ENCODE measurements at regions not wholly inside any gene's neighbourhood (a gene's known extent, or its start where the extent isn't known, plus 50 kb on each side); places are given as distances from the start of the nearest gene placed in this dataset.

DNA sequence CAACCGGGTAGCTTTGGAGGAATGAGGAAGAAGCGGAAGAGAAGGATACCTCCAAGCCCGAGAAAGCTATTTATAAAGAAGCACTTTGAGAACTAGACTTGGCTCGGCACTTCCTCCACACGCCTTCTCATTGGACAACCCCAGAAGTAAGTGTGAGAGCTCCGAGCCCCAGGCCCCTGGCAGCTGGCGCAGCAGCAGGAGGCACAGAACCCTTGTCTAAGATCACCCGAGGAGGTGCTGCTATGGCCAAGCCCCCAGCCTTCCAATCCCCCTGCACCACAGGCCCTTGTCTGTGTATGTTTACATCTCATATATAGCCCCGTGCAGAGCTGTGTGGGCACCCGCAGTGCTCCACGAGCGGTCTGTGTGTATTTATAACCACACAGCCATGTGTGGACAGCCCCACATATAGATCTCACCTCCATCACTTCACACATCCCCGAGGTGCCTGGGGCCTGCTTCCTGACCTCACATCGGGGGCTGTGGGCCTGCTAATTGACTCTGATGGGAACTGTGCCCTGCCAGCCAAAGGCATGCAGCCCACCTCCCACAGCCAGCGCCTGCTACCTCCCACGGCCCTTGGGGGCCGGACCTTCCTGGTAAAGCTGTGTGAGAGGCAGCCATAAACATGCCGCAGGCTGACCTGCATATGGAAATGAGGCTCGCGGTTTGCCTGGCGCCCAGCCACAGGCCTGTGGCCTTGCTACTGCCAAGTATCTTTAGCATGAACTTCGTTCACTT is 96.1 kb downstream of the C17orf67 start:
- peak; percentile 8 to 9 for DNase-seq (ENCODE audit: low read depth in 2 of 2)

DNA sequence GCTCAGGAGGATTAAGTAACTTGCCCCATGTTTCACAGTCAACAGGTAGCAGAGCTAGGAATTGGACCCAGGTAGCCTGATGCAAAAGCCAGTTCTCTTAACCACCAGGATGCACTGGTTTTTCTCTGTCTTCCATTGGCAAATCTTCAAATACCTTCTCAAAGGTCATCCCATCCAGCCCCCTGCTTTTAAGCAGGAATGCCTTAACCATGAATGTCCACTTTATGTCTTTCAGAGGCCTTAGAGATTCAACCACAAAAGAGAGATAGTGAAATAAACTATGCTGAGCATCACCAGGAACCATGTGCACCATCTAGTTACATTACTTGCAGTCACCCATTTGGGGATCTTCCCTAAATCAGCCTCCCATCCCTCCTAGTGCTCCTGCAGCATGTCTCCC is 94.3 kb downstream of the C17orf67 start:
- DNase-seq (ENCODE audit: low read depth in 2 of 2): no peak

DNA sequence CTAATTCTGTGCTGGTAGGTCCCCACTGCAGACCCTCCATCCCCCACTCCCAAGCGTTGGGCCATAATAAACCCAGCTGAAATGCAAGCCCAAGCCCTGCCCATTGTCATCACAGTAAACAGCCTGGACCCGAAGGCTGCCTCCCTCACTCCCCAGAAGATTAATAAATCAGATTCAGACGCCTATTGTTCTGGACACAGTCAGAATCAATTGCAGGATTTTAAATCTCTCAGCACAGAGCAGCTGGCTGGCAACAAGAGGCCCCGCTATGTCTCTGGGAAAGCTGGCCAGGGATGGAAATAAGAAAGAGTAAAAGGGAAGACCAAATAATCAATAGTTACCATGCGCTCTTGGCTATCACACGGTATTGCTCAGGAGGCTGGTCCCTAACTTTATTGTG is 93.9 kb downstream of the C17orf67 start:
- DNase-seq (ENCODE audit: low read depth in 2 of 2): no peak

GRCh38 chr17:56740481-56740880 is 93.2 kb downstream of the C17orf67 start:
- DNase-seq (ENCODE audit: low read depth in 2 of 2): no peak

All from stimulated activated CD8-positive, alpha-beta memory T cell treated with anti-CD3 and anti-CD28 coated beads, Interleukin-7, amount 100 ng/mL, for 4 hours (primary cell).